Thoracic aorta (tissue), 2 donors: ENCODE measurements at regions not wholly inside any gene's neighbourhood (a gene's known extent, or its start where the extent isn't known, plus 50 kb on each side); places are given as distances from the start of the nearest gene placed in this dataset.

Experiments
- ATAC-seq: fragments of 150-250 bp; one replicate; pipeline ENCODE4 v1.8.0; 2017; ENCODE audit warnings: low read depth; ENCODE audit not compliant: insufficient number of reproducible peaks, low FRiP score
- DNase-seq: peaks from one replicate; pipeline ENCODE4 v3.0.0-alpha.2; 2020; ENCODE audit warnings: low spot score
- H3K27ac ChIP-seq, 2 donors: fragments of 200-600 bp; sonication (generic); 1 replicate in 1 of 2; 2 replicates in 1 of 2; pipeline ENCODE4 v1.5.1; 2016; ENCODE audit warnings: mild to moderate bottlenecking in 2 of 2, moderate library complexity in 2 of 2
- H3K27me3 ChIP-seq: fragments of 200-600 bp; sonication (generic); replicated peaks from 2 replicates; pipeline ENCODE4 v1.6.0; 2016; ENCODE audit warnings: mild to moderate bottlenecking; ENCODE audit not compliant: insufficient read depth
- H3K36me3 ChIP-seq: fragments of 200-600 bp; sonication (generic); one replicate; pipeline ENCODE4 v1.5.1; 2016
- H3K4me1 ChIP-seq, 2 donors: fragments of 200-600 bp; sonication (generic); 1 replicate in 1 of 2; 2 replicates in 1 of 2; pipeline versions ENCODE4 v1.5.1 to v1.6.0; 2016; ENCODE audit warnings: low read depth in 2 of 2, mild to moderate bottlenecking in 1 of 2; ENCODE audit not compliant: control insufficient read depth in 1 of 2
- H3K4me3 ChIP-seq: fragments of 200-600 bp; sonication (generic); 2 replicates; pipeline ENCODE4 v1.5.1; 2016; ENCODE audit warnings: mild to moderate bottlenecking
- H3K9me3 ChIP-seq: fragments of 200-600 bp; sonication (generic); 2 replicates; pipeline ENCODE4 v1.5.1; 2016
- CTCF ChIP-seq: fragments of 200-600 bp; sonication (generic); IDR thresholded peaks from one replicate; pipeline ENCODE4 v1.5.1; 2019; ENCODE audit warnings: antibody characterized with exemption

- no peaks in the 10 kb centered on the region for H3K36me3 ChIP-seq
- no peak for ATAC-seq
- TF ChIP-seq CTCF = no peak
- H3K4me3 ChIP-seq = no peak overlapping the region
- no peaks in the 10 kb centered on the region for H3K27me3 ChIP-seq
- DNase-seq = no peak
- H3K9me3 ChIP-seq = no peaks in the 10 kb centered on the region
- H3K4me1 ChIP-seq = no peaks in the 10 kb centered on the region
- H3K27ac ChIP-seq = no peak overlapping the region
These were observed 70.1 kb upstream of the MAP1LC3B2 start for GRCh38 chr12:116489116-116489515.

GRCh38 chr12:116490471-116490870 is 68.7 kb upstream of the MAP1LC3B2 start:
- H3K4me1 ChIP-seq = no peaks in the 10 kb centered on the region
- DNase-seq (no peak), ATAC-seq (no peak)
- no peaks in the 10 kb centered on the region for H3K36me3 ChIP-seq
- TF ChIP-seq CTCF = no peak
- no peaks in the 10 kb centered on the region for H3K9me3 ChIP-seq
- H3K27me3 ChIP-seq = no peaks in the 10 kb centered on the region
- no peak overlapping the region for H3K4me3 ChIP-seq
- H3K27ac ChIP-seq = no peak overlapping the region

- Histone ChIP-seq H3K4me1 (no peaks in the 10 kb centered on the region), H3K27ac (no peak overlapping the region), H3K9me3 (no peaks in the 10 kb centered on the region), H3K36me3 (no peaks in the 10 kb centered on the region), H3K27me3 (no peaks in the 10 kb centered on the region), H3K4me3 (no peak overlapping the region)
- ATAC-seq (no peak), DNase-seq (no peak)
- no peak for TF ChIP-seq CTCF
These were observed 66.4 kb upstream of the MAP1LC3B2 start for GRCh38 chr12:116492703-116493324.

GRCh38 chr12:116495260-116495659 is 63.9 kb upstream of the MAP1LC3B2 start:
- Histone ChIP-seq H3K9me3 (no peaks in the 10 kb centered on the region), H3K27me3 (no peaks in the 10 kb centered on the region), H3K36me3 (no peaks in the 10 kb centered on the region), H3K4me3 (no peak overlapping the region), H3K4me1 (no peaks in the 10 kb centered on the region), H3K27ac (no peak overlapping the region)
- no peak for DNase-seq
- no peak for TF ChIP-seq CTCF
- no peak for ATAC-seq

GRCh38 chr12:116497051-116497591 is 62.1 kb upstream of the MAP1LC3B2 start:
- no peak overlapping the region for H3K27ac ChIP-seq
- H3K4me3 ChIP-seq = no peak overlapping the region
- no peak for ATAC-seq
- H3K4me1 ChIP-seq = no peaks in the 10 kb centered on the region
- no peaks in the 10 kb centered on the region for H3K36me3 ChIP-seq
- H3K27me3 ChIP-seq = no peaks in the 10 kb centered on the region
- TF ChIP-seq CTCF = no peak
- DNase-seq = no peak
- no peaks in the 10 kb centered on the region for H3K9me3 ChIP-seq
